ENCODE measurements at regions not wholly inside any gene's neighbourhood (a gene's known extent, or its start where the extent isn't known, plus 50 kb on each side); places are given as distances from the start of the nearest gene placed in this dataset.
"Not testable (repeated sequence)": the region's sequence is repeated elsewhere in the genome, so short reads cannot be mapped to it uniquely, and the experiment has no call there.

DNA sequence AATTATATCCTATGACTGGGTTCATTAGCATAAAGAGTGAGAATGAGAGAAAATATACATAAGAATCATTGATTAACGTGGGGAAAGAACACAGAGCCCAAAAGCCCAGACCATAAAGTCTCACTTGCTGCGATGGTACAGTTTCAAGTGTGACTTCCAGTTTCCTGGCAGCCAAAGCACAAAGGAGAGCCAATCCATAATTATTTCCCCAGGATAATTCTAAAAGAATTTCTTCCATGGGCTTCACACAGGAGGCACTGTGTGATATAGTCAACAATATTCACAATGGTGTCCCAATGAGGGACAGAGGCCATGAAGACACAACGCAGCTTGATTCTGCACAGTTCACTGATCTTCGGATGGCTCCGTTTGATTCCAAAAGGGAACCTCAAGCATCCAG, 321.6 kb downstream of the PLPP3 start:
- no peak for DNase-seq

- DNase-seq, result no peak
Observed at GRCh38 chr1:56256153-56257000, 323.0 kb downstream of the PLPP3 start.

DNA sequence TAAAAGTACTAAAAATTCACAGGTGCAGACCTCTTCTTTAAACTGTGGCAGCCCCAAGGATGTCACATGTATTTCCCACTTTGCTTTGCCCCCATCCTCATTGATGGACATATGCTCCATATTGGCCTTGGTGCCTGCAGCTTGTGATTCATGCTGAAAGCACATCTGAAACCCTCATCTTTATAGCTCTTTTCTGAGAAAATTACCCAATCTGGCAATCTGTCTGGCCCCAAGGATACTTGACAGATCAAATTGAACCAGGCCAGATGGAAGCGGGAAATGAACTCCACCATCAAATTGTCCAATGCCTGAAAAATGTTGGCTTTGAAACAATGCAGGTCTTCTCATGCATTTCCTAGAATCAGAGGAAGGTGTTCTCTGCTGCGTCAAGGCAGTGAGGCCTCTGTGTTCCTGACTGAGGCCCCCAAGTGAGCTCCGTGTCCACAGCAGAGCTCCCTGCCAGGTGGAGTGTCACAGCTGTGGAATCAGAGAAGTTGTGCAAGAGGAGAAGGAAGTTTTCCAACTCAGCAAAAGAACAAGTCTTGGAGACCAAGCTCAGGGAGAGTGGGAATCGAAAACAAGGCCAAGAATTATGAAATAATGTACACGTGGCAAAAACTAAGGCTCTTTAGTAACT, 323.7 kb downstream of the PLPP3 start:
- no peak for DNase-seq

GRCh38 chr1:56254130-56254529, 325.2 kb downstream of the PLPP3 start:
- DNase-seq, result no peak

- DNase-seq, result no peak
Observed at GRCh38 chr1:56250809-56251208, 328.6 kb downstream of the PLPP3 start.

DNA sequence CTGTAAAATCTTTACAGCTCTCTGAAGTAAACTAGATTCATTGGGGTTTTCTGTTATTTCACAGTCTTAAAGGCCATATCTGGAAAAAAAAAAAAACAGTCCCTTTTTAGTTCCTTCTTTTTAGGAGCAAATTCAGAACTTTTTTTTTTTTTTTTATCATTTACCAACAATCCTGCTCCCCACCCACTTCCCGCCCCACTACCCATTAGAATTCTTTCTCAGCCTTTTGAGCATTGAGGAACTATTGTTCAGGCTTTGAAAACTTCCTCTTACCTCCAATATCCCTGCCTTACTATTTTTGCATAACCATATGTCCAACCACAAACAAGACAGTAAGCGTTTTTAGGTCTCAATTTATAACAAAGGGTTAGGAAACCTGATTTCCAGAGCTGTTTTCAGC, 330.1 kb downstream of the PLPP3 start:
- no peak for DNase-seq

GRCh38 chr1:56248138-56248537, 331.2 kb downstream of the PLPP3 start:
- DNase-seq, result no peak

DNA sequence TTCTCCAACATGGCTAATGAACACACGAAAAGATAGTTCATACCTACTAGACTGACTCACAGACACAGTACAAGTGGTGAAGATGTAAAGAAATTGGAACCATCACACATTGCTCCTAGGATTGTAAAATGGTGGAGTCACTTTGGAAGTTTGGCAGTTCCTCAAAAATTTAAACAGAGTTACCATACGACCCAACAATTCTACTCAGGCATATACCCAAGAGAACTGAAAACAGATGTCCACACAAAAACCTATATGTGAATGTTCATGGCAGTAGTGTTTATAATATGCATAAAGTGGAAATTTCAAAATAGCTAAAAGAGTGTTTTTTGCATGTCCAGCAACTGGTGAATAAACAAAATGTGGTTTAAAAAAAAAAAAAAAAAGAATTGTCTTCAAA, 332.6 kb downstream of the PLPP3 start:
- DNase-seq, result not testable (repeated sequence)

GRCh38 chr1:56240400-56240799, 339.0 kb downstream of the PLPP3 start:
- DNase-seq, result no peak

- no peak for DNase-seq
Observed at GRCh38 chr1:56237491-56238064, 341.8 kb downstream of the PLPP3 start.

- no peak for DNase-seq
Observed at GRCh38 chr1:56236688-56237087, 342.7 kb downstream of the PLPP3 start.

GRCh38 chr1:56235909-56236510, 343.4 kb downstream of the PLPP3 start:
- DNase-seq, result no peak

DNA sequence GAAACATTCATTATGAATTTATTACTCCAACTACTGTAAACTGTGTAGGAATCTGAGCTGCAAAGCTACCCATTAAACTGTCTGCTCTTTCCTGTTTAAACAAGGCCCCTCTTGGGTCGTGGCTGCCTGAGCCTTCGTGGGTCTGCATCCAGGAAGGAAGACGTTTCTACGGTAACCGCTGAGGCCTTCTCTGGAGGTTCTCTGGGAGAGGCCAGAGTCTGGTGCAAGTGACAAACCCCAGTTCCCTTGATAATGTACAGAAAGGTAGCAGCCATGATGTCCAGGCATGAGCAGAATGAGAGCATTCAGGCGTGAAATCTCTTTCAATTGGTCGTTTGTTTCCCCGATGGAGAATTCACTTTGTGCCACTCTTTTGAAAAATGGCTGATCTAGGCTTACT, 350.2 kb downstream of the PLPP3 start:
- no peak for DNase-seq

- DNase-seq, result no peak
Observed at GRCh38 chr1:56227886-56228285, 351.5 kb downstream of the PLPP3 start.

DNA sequence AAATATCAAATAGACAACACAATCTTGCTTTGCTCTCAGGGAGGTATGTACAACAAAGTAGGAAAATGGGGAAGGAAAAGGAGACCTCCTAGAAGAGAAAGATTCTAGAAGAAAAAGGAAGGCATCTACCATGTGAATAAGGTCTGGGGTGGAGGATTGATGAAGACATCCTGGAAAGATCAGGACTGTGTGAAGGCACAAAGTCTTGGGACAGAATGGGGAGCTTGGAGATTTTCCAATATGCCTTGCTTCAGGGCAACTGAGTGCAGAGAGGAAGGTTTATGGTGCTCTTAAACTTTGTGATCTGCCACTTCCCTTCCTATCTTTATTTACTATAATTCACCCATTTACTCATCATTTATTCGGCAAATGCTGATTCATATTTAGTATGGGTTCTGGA, 352.0 kb downstream of the PLPP3 start:
- no peak for DNase-seq

- no peak for DNase-seq
Observed at GRCh38 chr1:56225964-56226815, 353.2 kb downstream of the PLPP3 start.

DNA sequence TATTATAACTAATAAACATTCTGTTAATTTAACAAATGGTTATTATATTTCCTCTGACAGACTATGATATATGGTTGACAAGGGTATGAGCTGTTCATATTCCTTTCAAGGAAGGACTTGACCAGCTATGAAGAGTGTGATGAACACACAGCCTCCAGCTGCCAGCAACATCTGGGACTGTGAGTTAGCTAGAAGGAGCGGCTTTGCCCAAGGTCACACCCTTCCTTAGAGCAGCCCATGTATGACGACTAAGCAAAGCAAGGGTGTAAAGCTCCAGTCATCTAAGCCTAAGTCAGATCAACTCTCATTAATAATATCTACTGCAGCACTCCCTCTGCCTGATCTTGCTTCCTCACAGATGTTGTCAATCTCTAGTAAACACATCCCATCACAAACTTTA, 355.4 kb downstream of the PLPP3 start:
- no peak for DNase-seq

- no peak for DNase-seq
Observed at GRCh38 chr1:56222914-56223540, 356.3 kb downstream of the PLPP3 start.

DNA sequence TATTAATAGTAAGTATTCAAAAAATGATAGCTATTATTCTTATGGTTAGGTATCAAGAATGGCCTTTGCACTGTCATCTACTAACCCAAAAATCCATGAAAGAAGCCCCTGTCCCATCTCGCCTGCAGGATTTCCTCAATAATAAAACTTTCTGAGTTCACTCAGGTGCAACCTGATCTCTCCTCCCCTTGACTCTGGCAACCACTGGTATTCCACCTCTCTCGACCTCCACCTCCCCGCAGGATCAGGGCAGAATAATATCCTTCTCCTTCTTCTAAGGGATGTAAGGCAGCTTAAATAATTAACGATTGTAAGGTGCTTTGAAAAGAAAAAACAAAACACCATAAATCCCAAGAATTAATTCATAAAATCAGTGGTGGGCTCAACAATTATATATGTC, 359.3 kb downstream of the PLPP3 start:
- no peak for DNase-seq

GRCh38 chr1:56218023-56218422, 361.3 kb downstream of the PLPP3 start:
- DNase-seq, result no peak

GRCh38 chr1:56216218-56216617, 363.1 kb downstream of the PLPP3 start:
- no peak for DNase-seq

DNA sequence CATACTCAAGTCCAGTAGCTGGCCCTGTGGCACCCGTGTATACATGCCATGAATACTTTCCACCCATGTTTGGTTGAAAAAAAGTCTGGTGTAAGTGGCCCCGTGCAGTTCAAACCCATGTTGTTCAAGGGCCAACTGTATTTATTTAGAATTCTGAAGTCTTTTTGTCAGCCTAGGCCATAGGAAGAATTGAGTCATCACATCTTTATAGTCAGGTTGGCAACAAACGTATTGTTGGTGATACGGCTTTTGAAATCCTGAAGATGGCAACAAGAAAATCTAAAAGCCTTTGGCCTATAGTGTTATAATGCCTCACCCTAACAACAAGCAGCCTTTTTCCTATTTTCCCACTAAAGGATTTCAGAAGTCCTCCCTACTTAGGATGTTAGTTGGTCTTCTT, 363.6 kb downstream of the PLPP3 start:
- no peak for DNase-seq

All from stimulated activated CD4-positive, alpha-beta T cell treated with anti-CD3 and anti-CD28 coated beads, Interleukin-4, amount 100 ng/mL, for 4 hours (primary cell).